ENCODE measurements at regions not wholly inside any gene's neighbourhood (a gene's known extent, or its start where the extent isn't known, plus 50 kb on each side); places are given as distances from the start of the nearest gene placed in this dataset.

GRCh38 chr6:24032896-24033688 is 92.9 kb upstream of the NRSN1 start:
- TF ChIP-seq, protein P1, sequence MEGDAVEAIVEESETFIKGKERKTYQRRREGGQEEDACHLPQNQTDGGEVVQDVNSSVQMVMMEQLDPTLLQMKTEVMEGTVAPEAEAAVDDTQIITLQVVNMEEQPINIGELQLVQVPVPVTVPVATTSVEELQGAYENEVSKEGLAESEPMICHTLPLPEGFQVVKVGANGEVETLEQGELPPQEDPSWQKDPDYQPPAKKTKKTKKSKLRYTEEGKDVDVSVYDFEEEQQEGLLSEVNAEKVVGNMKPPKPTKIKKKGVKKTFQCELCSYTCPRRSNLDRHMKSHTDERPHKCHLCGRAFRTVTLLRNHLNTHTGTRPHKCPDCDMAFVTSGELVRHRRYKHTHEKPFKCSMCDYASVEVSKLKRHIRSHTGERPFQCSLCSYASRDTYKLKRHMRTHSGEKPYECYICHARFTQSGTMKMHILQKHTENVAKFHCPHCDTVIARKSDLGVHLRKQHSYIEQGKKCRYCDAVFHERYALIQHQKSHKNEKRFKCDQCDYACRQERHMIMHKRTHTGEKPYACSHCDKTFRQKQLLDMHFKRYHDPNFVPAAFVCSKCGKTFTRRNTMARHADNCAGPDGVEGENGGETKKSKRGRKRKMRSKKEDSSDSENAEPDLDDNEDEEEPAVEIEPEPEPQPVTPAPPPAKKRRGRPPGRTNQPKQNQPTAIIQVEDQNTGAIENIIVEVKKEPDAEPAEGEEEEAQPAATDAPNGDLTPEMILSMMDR (conservative IDR thresholded peaks at IDR 0.05) = no peak
- no peak for TF ChIP-seq ZFX (IDR thresholded peaks at IDR 0.05)
